H9 (cell line): ENCODE measurements at regions not wholly inside any gene's neighbourhood (a gene's known extent, or its start where the extent isn't known, plus 50 kb on each side); places are given as distances from the start of the nearest gene placed in this dataset.

Experiments
- DNase-seq: peaks from one replicate; pipeline ENCODE4 v3.0.0-alpha.2; 2017
- H2AFZ ChIP-seq: one replicate; pipeline ENCODE4 v1.6.1; 2013; ENCODE audit warnings: mild to moderate bottlenecking, low read length, control low read depth, moderate library complexity
- H2AK5ac ChIP-seq: 2 replicates; pipeline ENCODE4 v1.6.1; 2013; ENCODE audit warnings: low read length, control low read depth, mixed read lengths; ENCODE audit not compliant: insufficient read length
- H2BK120ac ChIP-seq: one replicate; pipeline ENCODE4 v1.6.1; 2013; ENCODE audit warnings: low read depth, mild to moderate bottlenecking, low read length, control low read depth, inconsistent platforms; ENCODE audit not compliant: poor library complexity, severe bottlenecking
- H2BK12ac ChIP-seq: 2 replicates; pipeline ENCODE4 v1.6.1; 2013; ENCODE audit warnings: low read length, control low read depth, mixed read lengths, low read depth; ENCODE audit not compliant: insufficient read length
- H2BK15ac ChIP-seq: 2 replicates; pipeline ENCODE4 v1.6.1; 2013; ENCODE audit warnings: low read depth, low read length, control low read depth
- H2BK20ac ChIP-seq: one replicate; pipeline ENCODE4 v1.6.1; 2013; ENCODE audit warnings: low read depth, mild to moderate bottlenecking, low read length, control low read depth, inconsistent platforms; ENCODE audit not compliant: poor library complexity, severe bottlenecking
- H2BK5ac ChIP-seq: 2 replicates; pipeline ENCODE4 v1.6.1; 2013; ENCODE audit warnings: low read length, control low read depth, mixed read lengths; ENCODE audit not compliant: insufficient read length
- H3K14ac ChIP-seq: 2 replicates; pipeline ENCODE4 v1.6.1; 2013; ENCODE audit warnings: low read length, control low read depth; ENCODE audit not compliant: insufficient read depth
- H3K18ac ChIP-seq: 2 replicates; pipeline ENCODE4 v1.6.1; 2013; ENCODE audit warnings: low read depth, mild to moderate bottlenecking, mixed read lengths, low read length, control low read depth; ENCODE audit not compliant: insufficient read length
- H3K23ac ChIP-seq: 2 replicates; pipeline ENCODE4 v1.6.1; 2013; ENCODE audit warnings: low read length, control low read depth, mixed read lengths, low read depth; ENCODE audit not compliant: insufficient read length
- H3K23me2 ChIP-seq: 2 replicates; pipeline ENCODE4 v1.6.1; 2013; ENCODE audit warnings: low read depth, mild to moderate bottlenecking, mixed read lengths, low read length, control low read depth; ENCODE audit not compliant: insufficient read length, poor library complexity, severe bottlenecking
- H3K27ac ChIP-seq: 2 replicates; pipeline ENCODE4 v1.5.1; 2013; ENCODE audit warnings: low read length, control low read depth, mixed read lengths, low read depth; ENCODE audit not compliant: insufficient read length
- H3K27me3 ChIP-seq: 2 replicates; pipeline ENCODE4 v1.6.1; 2013; ENCODE audit warnings: low read length, control low read depth, inconsistent platforms; ENCODE audit not compliant: insufficient read depth
- H3K4ac ChIP-seq: 2 replicates; pipeline ENCODE4 v1.6.1; 2013; ENCODE audit warnings: low read depth, mild to moderate bottlenecking, control low read depth, inconsistent platforms, low read length, moderate library complexity
- H3K4me1 ChIP-seq: 2 replicates; pipeline ENCODE4 v1.6.1; 2013; ENCODE audit warnings: low read length, control low read depth, inconsistent platforms; ENCODE audit not compliant: insufficient read depth
- H3K4me2 ChIP-seq: 2 replicates; pipeline ENCODE4 v1.6.1; 2013; ENCODE audit warnings: low read length, control low read depth, mixed read lengths; ENCODE audit not compliant: insufficient read length, insufficient read depth
- H3K56ac ChIP-seq: 2 replicates; pipeline ENCODE4 v1.6.1; 2013; ENCODE audit warnings: low read depth, mild to moderate bottlenecking, mixed read lengths, low read length, control low read depth; ENCODE audit not compliant: insufficient read length
- H3K79me1 ChIP-seq: 2 replicates; pipeline ENCODE4 v1.6.1; 2013; ENCODE audit warnings: low read depth, mild to moderate bottlenecking, moderate library complexity, low read length, control low read depth, inconsistent platforms; ENCODE audit not compliant: insufficient read depth, poor library complexity, severe bottlenecking
- H3K79me2 ChIP-seq: 2 replicates; pipeline ENCODE4 v1.6.1; 2013; ENCODE audit warnings: low read length, control low read depth, inconsistent platforms; ENCODE audit not compliant: insufficient read depth
- H3K9ac ChIP-seq: 2 replicates; pipeline ENCODE4 v1.6.1; 2013; ENCODE audit warnings: low read length, control low read depth, mixed read lengths; ENCODE audit not compliant: insufficient read length; ENCODE audit errors: extremely low read depth
- H3K9me3 ChIP-seq: one replicate; pipeline ENCODE4 v1.6.1; 2013; ENCODE audit warnings: low read depth, low read length, inconsistent platforms; ENCODE audit not compliant: control insufficient read depth
- H3T11ph ChIP-seq: one replicate; pipeline ENCODE4 v1.6.1; 2013; ENCODE audit warnings: mild to moderate bottlenecking, low read length, control low read depth, inconsistent platforms
- H4K20me1 ChIP-seq: one replicate; pipeline ENCODE4 v1.6.1; 2013; ENCODE audit not compliant: control insufficient read depth, insufficient read length, insufficient read depth
- H4K5ac ChIP-seq: 2 replicates; pipeline ENCODE4 v1.6.1; 2013; ENCODE audit warnings: low read depth, mild to moderate bottlenecking, mixed read lengths, low read length, control low read depth; ENCODE audit not compliant: insufficient read length
- H4K8ac ChIP-seq: replicated peaks from 2 replicates; pipeline ENCODE4 v1.6.1; 2013; ENCODE audit warnings: low read length, control low read depth, mixed read lengths, low read depth; ENCODE audit not compliant: insufficient read length
- H4K91ac ChIP-seq: 2 replicates; pipeline ENCODE4 v1.6.1; 2013; ENCODE audit warnings: low read depth, mild to moderate bottlenecking, moderate library complexity, mixed read lengths, low read length, control low read depth; ENCODE audit not compliant: insufficient read length
- H3K27ac Mint-ChIP-seq, 3 experiments: 2 replicates in 2 of 3; 3 replicates in 1 of 3; pipeline ENCODE4 v1.8.0; 2020 to 2021; ENCODE audit warnings: mixed read lengths in 3 of 3, mild to moderate bottlenecking in 1 of 3, moderate library complexity in 1 of 3
- H3K27me3 Mint-ChIP-seq: 2 replicates; pipeline ENCODE4 v1.8.0; 2021; ENCODE audit warnings: low read depth, mild to moderate bottlenecking, moderate library complexity, mixed read lengths
- H3K36me3 Mint-ChIP-seq, 3 experiments: 2 replicates in 2 of 3; 3 replicates in 1 of 3; pipeline ENCODE4 v1.8.0; 2020 to 2021; ENCODE audit warnings: low read depth in 3 of 3, mixed read lengths in 3 of 3; ENCODE audit not compliant: insufficient read depth in 1 of 3
- H3K4me1 Mint-ChIP-seq, 2 experiments: 2 replicates each; pipeline ENCODE4 v1.8.0; 2020; ENCODE audit warnings: mixed read lengths in 2 of 2
- H3K4me3 Mint-ChIP-seq, 2 experiments: 2 replicates in 1 of 2; 3 replicates in 1 of 2; pipeline ENCODE4 v1.8.0; 2020 to 2021; ENCODE audit warnings: mild to moderate bottlenecking in 2 of 2, mixed read lengths in 2 of 2, moderate library complexity in 1 of 2
- H3K9me3 Mint-ChIP-seq, 2 experiments: 2 replicates in 1 of 2; 3 replicates in 1 of 2; pipeline ENCODE4 v1.8.0; 2020; ENCODE audit warnings: mild to moderate bottlenecking in 2 of 2, mixed read lengths in 2 of 2, moderate library complexity in 1 of 2
- WGBS: extraction: QIAGEN DNeasy Blood & Tissue Kit; methylation state at CpG from one replicate; pipeline ENCODE4 v1.1.7; 2013; ENCODE audit warnings: missing lambda C conversion rate, low lambda C conversion rate, mixed read lengths; ENCODE audit not compliant: insufficient read length; ENCODE audit errors: extremely low coverage; 5-methylcytosine and 5-hydroxymethylcytosine counted together
- TF ChIP-seq, protein P1 (sequence below): fragments of 200-600 bp; sonication (generic); conservative IDR thresholded peaks from 3 replicates; pipeline ENCODE4 v1.8.0; 2021; ENCODE audit warnings: antibody characterized with exemption, mild to moderate bottlenecking

GRCh38 chr11:119520966-119521365 lies 98.0 kb upstream of the THY1 start:
- H3K79me1 ChIP-seq = no peaks in the 10 kb centered on the region
- Mint-ChIP-seq H3K4me1 (peaks cover 8 to 25% of the 10 kb centered on the region in 2 experiments), H3K9me3 (no peaks in the 10 kb centered on the region), H3K27me3 (peaks cover 20% of the 10 kb centered on the region), H3K27ac (peak overlapping the region in 1 of 3 experiments; percentile 32; a peak in 1 of 7 replicates), H3K36me3 (no peaks in the 10 kb centered on the region; a peak in 1 of 7 replicates), H3K4me3 (no peak overlapping the region)
- no peaks in the 10 kb centered on the region for H4K20me1 ChIP-seq
- TF ChIP-seq, protein P1, sequence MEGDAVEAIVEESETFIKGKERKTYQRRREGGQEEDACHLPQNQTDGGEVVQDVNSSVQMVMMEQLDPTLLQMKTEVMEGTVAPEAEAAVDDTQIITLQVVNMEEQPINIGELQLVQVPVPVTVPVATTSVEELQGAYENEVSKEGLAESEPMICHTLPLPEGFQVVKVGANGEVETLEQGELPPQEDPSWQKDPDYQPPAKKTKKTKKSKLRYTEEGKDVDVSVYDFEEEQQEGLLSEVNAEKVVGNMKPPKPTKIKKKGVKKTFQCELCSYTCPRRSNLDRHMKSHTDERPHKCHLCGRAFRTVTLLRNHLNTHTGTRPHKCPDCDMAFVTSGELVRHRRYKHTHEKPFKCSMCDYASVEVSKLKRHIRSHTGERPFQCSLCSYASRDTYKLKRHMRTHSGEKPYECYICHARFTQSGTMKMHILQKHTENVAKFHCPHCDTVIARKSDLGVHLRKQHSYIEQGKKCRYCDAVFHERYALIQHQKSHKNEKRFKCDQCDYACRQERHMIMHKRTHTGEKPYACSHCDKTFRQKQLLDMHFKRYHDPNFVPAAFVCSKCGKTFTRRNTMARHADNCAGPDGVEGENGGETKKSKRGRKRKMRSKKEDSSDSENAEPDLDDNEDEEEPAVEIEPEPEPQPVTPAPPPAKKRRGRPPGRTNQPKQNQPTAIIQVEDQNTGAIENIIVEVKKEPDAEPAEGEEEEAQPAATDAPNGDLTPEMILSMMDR = no peak
- no peak overlapping the region for H3K56ac ChIP-seq
- H2BK15ac ChIP-seq = no peak overlapping the region
- no peak overlapping the region for H3K18ac ChIP-seq
- no peak overlapping the region for H3T11ph ChIP-seq
- no peak overlapping the region for H2BK20ac ChIP-seq
- H3K27ac ChIP-seq = no peak overlapping the region
- no peaks in the 10 kb centered on the region for H3K79me2 ChIP-seq
- no peak for DNase-seq
- H2BK12ac ChIP-seq = no peak overlapping the region
- no CpG with 5 or more reads among the region's 9 CpGs for WGBS
- no peak overlapping the region for H4K5ac ChIP-seq
- no peaks in the 10 kb centered on the region for H3K9me3 ChIP-seq
- H3K9ac ChIP-seq = no peak overlapping the region
- H3K4me1 ChIP-seq = no peaks in the 10 kb centered on the region
- no peak overlapping the region for H2AFZ ChIP-seq
- no peak overlapping the region for H4K91ac ChIP-seq
- no peak overlapping the region for H2BK120ac ChIP-seq
- no peak overlapping the region for H4K8ac ChIP-seq
- H2AK5ac ChIP-seq = no peak overlapping the region
- H3K4ac ChIP-seq = no peak overlapping the region
- H3K23ac ChIP-seq = no peak overlapping the region
- no peak overlapping the region for H3K14ac ChIP-seq
- H3K4me2 ChIP-seq = no peak overlapping the region
- H3K27me3 ChIP-seq = no peaks in the 10 kb centered on the region
- H2BK5ac ChIP-seq = no peak overlapping the region
- no peaks in the 10 kb centered on the region for H3K23me2 ChIP-seq
